Nucleus accumbens (tissue), 56 donors: ENCODE measurements at regions not wholly inside any gene's neighbourhood (a gene's known extent, or its start where the extent isn't known, plus 50 kb on each side); places are given as distances from the start of the nearest gene placed in this dataset.
A peak's percentile ranks its signal among the peaks of the same experiment; 100 is the strongest.
"Not testable (repeated sequence)": the region's sequence is repeated elsewhere in the genome, so short reads cannot be mapped to it uniquely, and the experiment has no call there.

Source experiments
- DNase-seq, 56 donors: peaks; one replicate each; lab custom pipeline; 2025; lab: John Stamatoyannopoulos, UW

DNA sequence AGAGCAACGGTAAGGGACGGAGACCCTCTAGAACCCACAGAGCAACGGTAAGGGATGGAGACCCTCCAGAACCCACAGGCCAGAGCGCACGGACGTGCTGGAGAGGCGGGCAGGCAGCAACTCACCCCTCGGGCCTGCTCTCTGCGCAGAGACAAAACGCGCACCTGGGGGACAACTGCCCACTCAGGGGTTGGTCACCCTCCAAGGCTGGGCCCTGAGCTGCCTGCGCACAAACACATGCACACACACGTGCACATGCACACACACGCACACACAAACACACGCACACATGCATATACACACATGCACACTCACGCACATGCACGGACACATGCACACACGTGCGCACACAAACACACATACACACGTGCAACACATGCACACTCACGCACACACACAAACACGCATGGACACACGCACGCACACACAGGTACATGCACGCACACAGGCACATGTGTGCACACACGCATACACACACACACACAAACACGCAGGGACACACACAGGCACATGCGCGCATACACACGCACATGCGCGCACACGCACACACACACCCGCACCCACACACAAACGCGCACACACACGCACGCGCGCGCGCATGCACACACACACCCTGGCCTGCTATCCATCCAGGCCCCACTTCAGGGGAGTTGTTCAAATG, 88.3 kb downstream of the NCOR2 start:
- no peak for DNase-seq

DNA sequence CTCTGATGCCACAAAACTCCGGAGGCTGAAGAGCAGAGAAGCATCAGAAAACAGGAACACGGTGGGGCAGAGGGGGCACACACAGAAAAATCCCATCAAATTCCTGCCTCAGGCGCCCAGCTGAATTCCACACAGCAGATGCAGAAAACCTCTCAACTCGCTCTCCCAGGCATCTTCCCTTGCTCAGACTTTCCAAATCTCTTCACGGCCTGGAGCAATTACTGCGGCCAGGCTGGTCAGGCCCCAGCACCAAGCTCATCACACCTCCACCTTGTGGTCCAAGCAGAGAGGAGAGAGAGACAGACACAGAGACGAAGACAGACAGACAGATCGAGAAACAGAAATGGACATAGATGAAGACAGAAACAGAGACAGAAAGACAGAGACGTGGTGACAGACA, 89.0 kb downstream of the NCOR2 start:
- DNase-seq: no peak

DNA sequence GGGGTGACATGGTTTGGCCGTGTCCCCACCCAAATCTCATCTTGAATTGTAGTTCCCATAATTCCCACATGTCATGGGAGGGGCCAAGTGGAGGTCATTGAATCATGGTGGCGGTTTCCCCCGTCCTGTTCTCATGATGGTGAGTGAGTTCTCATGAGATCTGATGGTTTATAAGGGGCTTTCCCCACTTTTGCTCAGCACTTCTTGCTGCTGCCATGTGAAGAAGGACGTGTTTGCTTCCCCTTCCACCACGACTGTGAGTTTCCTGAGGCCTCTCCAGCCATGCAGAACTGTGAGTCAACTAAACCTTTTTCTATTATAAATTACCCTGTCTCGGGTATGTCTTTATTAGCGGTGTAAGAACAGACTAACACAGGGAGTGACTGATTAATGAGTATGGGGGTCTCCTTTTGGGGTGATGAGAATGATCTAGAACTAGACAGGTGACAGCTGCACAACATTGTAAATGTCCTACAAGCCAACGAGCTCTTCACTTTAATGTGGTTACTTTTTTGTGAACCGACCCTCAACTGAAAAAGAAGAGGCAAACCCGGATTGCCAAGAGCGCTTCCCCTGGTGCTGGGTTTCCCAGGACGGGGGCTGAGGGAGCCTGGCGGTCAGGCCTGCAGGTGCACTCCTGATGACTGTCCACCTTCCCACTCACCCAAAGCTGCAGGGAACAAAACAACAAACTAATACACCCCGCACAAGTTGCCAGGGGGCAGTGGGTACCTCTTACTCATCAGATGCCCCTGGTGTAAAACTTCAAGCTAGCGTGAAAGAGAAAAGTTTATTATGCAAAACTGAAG, 90.1 kb downstream of the NCOR2 start:
- DNase-seq: no peak

DNA sequence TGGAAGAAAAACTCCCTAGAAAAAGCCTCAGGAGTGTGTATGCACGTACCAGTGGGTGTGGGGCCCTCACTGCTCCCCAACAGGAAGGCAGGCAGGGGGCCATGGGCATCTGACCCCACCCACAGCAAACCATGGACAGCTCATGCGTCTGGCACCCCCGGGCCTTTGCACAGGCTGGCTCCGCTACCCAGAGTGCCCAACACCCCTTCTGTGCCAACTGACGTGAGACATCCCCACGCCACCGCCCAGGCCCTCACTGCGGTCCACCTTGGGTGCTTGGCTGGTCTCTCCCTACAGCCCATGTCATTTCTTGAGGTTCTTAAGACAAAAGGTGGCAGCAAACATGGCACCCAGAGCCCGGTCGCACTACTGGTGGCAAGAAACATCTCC, 91.4 kb downstream of the NCOR2 start:
- no peak for DNase-seq

DNA sequence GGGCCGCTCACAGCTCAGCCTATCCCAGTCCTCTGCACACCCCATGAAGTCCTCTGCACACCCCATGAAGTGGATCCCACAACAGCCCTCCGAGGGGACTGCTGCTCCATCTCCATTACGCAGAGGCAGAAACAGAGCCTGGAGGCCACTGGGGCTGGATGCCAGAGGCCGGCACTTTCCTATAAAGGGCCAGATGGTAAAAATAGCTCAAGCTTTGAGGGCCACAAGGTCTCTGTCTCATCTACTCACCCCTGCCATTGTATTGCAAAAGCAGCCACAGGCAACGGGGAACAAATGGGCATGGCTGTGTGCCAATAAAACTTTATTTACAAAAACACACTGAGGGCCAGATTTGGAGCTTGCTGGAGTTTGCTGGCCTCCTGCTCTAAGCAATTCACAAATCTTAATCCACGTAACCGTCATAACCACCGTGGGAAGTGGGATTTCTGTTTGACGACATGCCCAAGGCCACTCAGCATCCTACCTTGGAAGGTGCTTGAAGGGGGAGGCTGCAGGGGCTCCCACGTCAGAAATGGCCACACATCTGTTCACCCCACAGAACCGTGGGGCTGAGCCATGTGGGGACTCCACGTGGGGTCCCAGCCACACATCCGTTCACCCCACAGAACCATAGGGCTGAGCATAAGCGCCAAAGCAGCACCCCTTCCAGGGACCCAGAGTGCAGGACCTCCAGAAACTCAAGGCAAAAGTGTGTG, 92.0 kb downstream of the NCOR2 start:
- DNase-seq: peak in 4 of 56 donors; percentile 26 to 69 (median 60)

DNA sequence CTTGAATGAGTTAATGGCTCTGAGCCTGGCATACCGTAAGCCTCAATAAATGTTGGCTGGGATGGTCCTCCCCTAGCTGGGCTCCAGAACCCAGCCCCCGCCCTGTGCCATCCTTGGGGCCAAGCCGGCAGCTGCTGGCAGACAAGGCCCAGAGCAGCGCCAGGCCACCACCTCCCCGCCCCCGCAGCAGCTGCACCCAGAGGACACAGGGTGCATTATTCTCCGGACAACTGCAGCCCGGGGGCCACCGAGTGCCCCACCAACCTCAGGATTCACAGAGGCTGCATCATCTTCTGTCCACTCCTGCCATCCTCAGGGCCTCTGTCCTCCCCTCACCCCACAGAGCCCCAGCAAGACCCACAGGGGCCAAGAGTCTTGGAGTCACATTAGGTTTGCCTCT, 92.7 kb downstream of the NCOR2 start:
- DNase-seq: peak in 54 of 56 donors; percentile 52 to 98 (median 91)

DNA sequence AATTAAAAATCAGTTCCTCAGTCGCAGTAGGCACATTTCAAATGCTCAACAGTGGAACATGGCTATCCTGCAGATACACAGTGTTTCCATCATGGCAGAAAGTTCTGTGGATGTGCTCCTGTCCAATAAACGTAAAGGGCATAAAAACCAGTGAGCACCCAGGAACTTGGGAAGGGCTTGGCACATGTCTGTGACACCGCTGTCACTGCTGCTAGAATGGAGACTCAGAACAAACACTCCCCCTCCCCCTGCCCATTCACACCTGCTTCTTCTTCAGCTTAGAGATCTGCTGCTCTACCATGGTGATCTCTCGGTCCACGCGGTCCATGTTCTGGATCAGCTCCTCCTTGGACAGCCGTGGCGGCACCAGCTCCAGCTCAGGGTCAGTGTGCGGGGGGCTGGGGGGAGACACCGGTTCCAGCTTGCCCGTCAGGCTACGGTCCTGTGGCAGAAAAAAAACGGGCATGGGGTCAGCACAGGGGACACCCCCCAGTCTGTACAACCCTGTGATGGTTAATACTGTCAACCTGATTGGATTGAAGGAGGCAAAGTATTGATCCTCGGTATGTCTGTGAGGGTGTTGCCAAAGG, 94.6 kb downstream of the NCOR2 start:
- no peak for DNase-seq

DNA sequence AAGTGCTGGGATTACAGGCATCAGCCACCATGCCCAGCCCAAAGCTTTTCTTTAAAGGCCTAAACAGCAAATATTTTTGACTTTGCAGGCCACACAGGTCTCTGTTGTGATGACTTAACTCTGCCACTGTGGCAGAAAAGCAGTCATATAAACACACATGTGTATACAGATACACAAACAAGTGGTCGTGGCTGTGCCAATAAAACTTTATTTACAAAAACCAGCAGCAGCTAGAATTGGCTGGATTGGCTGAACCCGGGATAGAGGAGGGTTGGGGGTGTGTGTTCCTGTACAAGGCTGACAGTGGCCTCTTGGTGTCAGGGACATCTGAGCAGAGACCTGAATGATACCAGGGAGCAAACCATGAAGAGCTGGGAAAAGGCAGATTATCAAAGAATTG, 95.6 kb downstream of the NCOR2 start:
- no peak for DNase-seq

DNA sequence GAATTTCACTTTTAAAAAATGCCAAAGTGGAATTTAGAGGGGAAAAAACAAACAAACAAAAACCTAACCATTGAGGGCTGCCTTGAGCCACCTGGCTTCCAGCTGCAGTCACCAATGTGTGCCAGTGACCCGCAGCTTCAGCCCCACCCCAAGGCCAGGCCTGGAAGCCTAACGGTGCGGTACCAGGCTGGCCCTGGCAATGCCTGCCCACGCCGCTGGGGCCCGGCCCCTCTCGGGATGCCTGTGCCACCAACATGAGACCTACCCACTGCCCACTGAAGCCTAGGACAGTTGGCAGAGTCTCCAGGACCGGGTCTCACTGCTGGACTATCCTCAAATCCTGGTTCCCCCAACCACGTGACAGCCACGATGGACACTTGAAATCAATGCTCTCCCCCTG, 96.6 kb downstream of the NCOR2 start:
- peak in 3 of 56 donors; percentile 25 to 37 (median 32) for DNase-seq

DNA sequence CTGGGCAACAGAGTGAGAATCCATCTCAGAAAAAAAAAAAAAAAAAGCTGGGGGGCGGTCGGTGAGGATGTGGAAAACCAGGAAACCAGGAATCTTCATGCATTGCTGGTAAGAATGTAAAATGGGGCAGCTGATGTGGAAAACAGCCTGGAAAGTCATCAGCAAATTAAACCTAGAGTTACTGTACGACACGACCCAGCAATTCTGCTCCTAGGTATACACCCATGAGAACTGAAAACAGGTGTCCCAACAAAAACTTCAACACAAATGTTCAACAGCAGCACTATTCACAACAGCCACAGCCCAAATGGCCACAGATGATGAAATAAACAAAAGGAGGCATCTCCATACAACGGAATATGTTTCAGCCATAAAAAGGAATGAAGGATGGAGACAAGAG, 97.3 kb downstream of the NCOR2 start:
- DNase-seq: no peak

DNA sequence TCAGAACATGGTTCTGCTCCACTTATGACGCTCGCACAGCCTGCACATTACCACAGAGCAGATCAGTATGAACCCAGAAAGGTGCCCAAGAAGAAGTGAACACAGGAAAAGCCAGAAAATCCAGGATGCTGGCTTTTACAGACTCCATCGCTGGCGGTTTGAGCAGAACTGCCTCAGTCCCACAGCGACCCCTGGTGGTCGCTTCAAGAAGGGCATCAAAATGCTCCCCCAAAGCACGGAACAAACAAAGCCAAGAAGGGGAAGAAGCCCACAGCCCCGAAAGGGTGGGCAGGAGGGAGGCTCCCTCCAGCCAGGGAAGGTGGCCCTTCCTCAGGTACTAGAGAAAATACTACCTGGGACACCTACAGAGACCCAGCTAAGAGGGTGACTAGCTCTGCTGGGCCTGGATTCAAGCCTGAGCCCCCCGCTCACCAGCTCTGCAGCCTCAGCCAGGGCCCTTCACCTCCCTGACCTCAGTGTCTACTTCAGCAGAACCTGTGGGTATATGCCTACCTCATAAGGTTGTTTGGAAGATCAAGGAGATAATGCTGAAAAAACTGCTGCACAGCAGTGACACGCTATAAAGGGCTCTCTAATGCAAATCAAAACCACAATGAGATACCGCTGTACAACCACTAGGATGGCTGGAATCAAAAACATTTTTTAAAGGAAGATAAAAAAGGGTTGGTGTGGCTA, 98.1 kb downstream of the NCOR2 start:
- no peak for DNase-seq

DNA sequence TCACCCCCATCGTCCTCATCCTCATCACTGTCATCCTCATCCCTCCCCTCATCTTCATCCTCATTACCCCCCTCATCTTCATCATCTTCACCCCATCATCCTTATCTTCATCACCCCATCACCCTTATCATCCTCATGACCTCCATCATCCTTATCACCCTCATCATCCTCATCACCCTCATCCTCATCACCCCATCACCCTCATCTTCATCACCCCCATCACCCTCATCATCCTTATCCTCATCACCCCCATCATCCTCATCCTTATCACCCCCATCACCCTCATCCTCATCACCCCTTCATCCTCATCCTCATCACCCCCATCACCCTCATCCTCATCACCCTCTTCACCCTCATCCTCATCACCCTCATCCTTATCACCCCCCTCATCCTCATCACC, 99.9 kb downstream of the NCOR2 start:
- DNase-seq: not testable (repeated sequence)

DNA sequence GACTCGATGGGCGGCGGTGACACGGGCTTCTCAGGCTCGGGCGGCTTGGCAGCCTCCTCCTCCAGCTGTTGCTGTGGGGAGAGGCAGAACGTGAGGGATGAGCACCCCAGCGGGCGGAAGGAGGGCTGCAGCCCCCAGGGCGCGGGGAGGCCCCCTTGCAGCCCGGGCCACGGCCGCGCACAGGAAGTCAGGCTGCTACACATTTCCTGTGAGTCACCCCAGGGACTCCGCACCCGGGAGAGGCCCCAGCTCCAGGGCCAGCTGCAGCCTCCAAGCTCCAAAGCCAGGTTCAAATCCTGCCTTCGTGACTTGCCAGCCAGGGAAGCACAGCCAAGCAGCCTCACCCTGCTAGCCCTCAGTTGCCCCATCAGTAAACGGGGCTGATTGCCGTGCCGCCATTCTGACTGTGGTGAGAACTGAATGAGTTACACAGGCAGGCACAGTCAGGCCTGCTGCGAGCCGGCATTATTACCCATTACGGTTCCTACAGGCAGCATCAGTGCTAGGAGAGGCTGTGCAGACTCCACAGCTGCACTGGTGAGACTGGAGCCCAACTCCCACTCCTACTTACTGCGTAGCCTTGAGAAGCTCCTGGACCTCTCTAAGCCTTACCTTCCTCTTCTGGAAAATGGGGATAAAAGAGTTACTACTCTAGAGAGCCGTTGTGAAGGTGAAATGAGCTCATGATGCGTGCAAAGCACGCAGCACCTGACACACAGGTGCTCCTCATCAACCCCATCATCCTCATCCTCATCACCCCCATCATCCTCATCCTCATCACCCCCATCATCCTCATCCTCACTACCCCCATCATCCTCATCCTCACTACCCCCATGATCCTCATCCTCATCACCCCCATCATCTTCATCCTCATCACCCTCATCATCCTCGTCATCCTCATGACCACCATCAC, 100.9 kb downstream of the NCOR2 start:
- peak in 5 of 56 donors; percentile 16 to 35 (median 34) for DNase-seq

DNA sequence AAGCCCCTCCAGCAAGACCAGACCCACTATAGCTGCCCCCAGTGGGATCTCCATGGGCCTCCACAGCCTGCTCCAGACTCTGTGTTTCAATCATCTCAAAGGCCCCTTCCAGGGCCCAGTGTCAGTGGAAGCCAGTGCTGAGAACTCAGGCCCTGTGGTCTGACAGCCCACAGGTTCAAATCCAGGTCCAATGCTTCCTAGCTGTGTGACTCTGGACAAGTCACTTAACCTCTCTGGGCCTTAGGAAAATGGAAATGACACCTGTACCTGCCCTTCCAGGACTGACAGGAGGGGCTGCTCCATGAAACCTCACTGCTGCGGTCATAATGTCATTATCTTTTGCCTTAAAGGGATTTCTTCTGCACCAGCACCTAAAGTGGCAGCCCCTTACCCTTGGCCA, 101.9 kb downstream of the NCOR2 start:
- DNase-seq: no peak

DNA sequence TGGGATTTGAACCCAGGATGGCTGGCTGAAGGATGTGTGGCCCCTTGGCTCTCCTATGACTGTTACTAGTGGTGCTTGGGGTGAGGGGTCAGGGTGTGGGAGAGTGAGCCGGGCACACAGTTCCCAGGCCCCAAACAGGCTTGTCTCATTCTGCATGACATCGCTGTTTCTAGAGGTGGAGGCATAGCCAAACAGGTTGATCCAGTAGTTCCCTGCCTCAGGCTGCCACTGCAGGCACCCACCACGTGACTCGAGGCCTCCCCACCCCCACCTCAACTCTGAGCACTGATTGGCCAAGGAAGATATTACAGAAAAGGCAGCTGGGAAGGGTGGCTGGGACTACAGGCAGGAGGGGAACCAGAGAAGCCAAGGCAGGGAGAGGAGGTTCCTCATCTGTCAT, 102.6 kb downstream of the NCOR2 start:
- no peak for DNase-seq

DNA sequence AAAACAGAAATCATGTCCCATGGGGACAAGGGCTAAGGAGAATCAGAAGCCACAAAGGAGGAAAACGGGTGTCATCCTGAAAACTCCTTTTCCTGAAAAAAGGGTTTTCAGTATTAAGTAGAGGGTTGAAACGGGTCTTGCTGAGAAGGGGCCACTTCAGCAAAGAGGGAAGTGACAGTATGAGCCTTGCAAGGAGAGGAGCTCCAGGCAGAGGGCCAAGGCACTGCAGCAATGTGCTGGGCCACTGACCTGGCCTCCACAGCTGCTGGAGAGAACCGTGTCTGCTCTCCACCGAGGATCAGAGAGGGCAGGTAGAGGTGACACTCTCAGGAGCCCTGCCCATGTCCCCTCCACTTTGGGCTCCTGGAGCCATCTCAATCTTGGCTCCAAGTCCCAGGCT, 103.3 kb downstream of the NCOR2 start:
- DNase-seq: peak in 4 of 56 donors; percentile 2 to 53 (median 25)

DNA sequence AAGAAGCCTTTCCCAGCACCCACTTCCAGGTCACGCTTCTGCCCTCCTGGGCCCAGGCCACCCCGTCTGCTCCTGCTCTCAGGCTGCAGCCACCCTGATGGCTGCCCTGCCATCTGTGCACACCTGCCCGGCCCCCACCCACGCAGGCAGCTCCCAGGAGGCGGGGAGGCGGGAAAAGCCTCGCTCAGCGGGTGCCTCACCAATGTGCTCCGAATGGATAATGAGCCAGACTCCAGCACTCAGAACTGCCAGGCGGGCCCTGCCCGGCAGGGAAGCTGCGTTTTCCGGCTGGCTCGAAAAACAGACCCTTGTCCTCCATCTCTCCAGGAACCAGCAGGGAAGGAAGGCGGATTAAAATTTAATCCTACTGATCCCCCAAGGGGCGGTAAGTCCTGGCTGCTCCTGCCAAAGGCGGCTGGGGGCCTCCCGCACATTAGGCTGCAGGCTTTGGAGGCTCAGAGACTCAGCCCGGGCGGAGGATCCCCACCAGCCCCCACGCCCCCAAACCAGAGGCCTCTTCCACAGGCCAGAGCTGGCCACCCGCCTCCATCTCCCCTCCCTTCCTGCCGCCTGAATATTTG, 104.0 kb downstream of the NCOR2 start:
- DNase-seq: peak in 37 of 56 donors; percentile 7 to 66 (median 33)

DNA sequence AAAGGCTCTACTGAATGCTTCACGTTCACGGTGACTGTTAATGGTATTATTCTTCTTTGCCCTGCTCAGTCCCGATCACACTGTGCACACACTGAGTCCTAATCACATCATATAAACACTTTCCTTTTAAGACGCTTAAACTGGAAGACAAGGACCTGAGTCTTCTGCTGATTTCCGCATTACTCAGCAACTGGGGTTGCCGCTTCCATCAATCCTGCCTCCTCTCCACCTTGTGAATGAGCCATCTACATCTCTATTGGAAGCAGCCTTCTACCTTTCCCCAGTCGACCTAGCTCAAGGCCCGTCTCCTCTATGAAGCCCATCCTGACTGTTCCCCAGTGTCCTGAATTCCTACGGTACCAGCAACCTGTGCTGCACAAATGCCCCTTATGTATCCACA, 104.7 kb downstream of the NCOR2 start:
- DNase-seq: peak in 1 of 56 donors; percentile 6
